ENCODE measurements at regions not wholly inside any gene's neighbourhood (a gene's known extent, or its start where the extent isn't known, plus 50 kb on each side); places are given as distances from the start of the nearest gene placed in this dataset.
"Not testable (repeated sequence)": the region's sequence is repeated elsewhere in the genome, so short reads cannot be mapped to it uniquely, and the experiment has no call there.

DNA sequence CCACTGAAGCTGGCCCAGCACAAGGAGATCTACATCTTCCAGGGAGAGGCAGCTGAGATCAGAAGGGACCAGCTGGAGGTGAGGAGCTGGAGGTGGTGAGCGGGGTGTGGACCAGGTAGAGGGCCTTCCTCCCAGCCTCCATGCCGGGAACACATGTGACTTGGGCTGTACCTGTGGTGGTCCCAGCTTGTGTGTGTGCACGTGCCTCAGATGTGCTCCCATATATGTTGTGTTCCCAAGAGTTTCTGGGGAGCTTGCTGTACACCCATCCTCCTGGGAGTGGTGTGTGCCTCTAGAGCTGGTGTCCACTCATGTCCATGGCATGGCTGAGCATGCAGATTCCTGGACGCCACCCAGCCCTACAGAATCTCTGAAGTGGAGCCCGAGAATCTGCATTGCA, 183.7 kb upstream of the AKAP13 start:
- not testable (repeated sequence) for DNase-seq

GRCh38 chr15:85197582-85197981, 182.8 kb upstream of the AKAP13 start:
- DNase-seq = not testable (repeated sequence)

GRCh38 chr15:85198432-85198831, 182.0 kb upstream of the AKAP13 start:
- DNase-seq = not testable (repeated sequence)

- DNase-seq = not testable (repeated sequence)
Measured at GRCh38 chr15:85200215-85200614, 180.2 kb upstream of the AKAP13 start.

DNA sequence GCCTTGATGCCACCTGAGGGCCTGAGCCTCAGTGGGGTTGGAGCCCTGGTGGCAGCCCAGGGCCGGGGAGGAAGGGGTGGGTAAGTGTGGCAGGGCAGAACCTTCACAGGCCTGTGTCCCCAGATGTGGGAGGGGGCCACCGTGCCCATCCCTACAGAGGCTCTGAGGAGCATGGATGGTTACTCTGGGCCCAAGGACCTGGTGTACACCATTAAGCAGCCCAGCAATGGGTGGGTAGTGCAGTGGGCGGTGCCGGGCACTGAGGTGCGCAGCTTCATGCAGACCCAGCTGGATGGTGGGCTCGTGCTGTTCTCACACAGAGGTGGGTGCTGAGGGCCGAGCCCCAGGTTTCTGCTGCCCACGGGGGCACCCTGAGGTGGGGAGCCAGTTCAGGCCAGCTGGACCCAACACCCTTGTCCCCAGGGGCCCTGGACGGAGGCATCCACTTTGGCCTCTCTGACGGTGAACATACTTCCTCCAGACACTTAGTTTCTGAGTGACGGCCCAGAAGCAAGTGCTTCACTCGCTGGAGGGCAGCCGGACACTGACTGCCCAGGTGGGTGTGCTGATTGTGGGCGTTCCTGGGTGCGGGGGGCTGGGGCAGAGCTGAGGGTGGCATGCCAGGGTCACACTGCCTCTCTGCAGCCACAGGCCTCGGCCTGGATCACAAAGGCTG, 179.1 kb upstream of the AKAP13 start:
- not testable (repeated sequence) for DNase-seq

DNA sequence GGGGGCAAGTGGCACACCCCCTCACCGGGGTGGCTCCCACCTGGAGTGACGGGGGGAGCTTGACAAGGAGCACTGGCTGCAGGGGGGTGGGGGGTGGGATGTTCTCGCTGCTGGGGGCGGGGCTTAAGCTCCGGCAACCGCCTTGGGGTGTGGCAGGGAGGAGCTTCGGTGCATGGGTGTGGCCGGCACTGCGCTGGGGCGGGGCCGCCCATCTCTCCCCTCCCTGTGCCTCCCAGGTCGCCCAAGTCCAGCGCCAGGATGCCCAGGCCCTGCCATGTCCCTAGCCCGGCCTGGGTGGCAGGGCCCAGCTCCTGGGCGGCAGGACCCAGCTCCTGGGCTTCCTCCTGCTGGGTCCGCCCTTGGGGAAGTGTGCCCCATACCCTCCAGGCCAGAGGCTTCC, 175.9 kb upstream of the AKAP13 start:
- DNase-seq = not testable (repeated sequence)

- DNase-seq = not testable (repeated sequence)
Measured at GRCh38 chr15:85233791-85234325, 146.5 kb upstream of the AKAP13 start.

- not testable (repeated sequence) for DNase-seq
Measured at GRCh38 chr15:85234450-85235196, 145.8 kb upstream of the AKAP13 start.

GRCh38 chr15:85244056-85244455, 136.3 kb upstream of the AKAP13 start:
- DNase-seq = not testable (repeated sequence)

GRCh38 chr15:85250938-85251542, 129.4 kb upstream of the AKAP13 start:
- DNase-seq = not testable (repeated sequence)

- not testable (repeated sequence) for DNase-seq
Measured at GRCh38 chr15:85253196-85253915, 127.0 kb upstream of the AKAP13 start.

- not testable (repeated sequence) for DNase-seq
Measured at GRCh38 chr15:85254961-85255360, 125.4 kb upstream of the AKAP13 start.

DNA sequence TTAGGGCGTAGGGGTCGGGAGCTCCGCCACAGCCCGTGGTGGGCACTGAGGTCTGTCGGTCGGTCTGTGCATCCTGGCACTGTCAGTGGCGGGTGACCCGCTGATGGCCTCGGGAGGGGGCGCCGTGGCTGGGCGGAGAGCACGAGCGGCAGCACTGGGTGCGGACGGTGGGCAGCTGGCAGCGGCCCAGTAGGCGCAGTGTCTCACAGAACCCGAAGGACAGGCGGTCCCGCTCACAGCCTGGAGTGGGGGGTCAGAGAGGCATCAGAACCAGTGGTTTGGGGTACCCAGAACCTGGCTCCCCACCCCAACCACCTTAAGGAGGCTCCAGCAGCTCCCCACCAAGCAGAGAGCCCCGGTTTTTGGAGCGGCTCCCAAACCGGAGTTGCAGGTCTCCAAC, 124.9 kb upstream of the AKAP13 start:
- DNase-seq = not testable (repeated sequence)

- DNase-seq = not testable (repeated sequence)
Measured at GRCh38 chr15:85256009-85256997, 124.1 kb upstream of the AKAP13 start.

- not testable (repeated sequence) for DNase-seq
Measured at GRCh38 chr15:85258062-85258445, 122.3 kb upstream of the AKAP13 start.

GRCh38 chr15:85258559-85259209, 121.7 kb upstream of the AKAP13 start:
- DNase-seq = not testable (repeated sequence)

DNA sequence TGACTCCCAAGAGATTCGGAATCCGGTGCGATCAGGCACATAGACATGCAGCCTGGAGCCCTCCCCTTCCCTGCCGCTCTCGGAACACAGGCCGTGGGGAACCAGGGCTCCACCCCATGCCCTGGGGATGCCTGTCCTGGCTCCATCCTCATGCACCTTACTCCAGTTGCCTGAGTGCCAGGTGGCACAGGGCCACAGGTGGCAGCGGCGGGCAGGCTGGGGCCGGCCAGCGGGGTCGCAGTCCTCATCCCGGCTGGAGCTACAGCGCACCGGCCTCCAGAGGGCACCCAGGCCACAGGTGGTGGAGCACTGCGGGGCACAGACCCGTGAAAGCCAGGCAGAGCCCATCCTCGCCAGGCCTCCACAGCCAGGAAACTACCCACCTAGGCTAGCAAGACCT, 119.9 kb upstream of the AKAP13 start:
- not testable (repeated sequence) for DNase-seq

- not testable (repeated sequence) for DNase-seq
Measured at GRCh38 chr15:85262461-85263055, 117.8 kb upstream of the AKAP13 start.

GRCh38 chr15:85263842-85264440, 116.5 kb upstream of the AKAP13 start:
- not testable (repeated sequence) for DNase-seq

GRCh38 chr15:85264614-85265190, 115.7 kb upstream of the AKAP13 start:
- DNase-seq = not testable (repeated sequence)

All from stimulated activated CD4-positive, alpha-beta T cell treated with anti-CD3 and anti-CD28 coated beads, Interleukin-4, amount 100 ng/mL, for 1 hour (primary cell).